ENCODE measurements at regions not wholly inside any gene's neighbourhood (a gene's known extent, or its start where the extent isn't known, plus 50 kb on each side); places are given as distances from the start of the nearest gene placed in this dataset.

DNA sequence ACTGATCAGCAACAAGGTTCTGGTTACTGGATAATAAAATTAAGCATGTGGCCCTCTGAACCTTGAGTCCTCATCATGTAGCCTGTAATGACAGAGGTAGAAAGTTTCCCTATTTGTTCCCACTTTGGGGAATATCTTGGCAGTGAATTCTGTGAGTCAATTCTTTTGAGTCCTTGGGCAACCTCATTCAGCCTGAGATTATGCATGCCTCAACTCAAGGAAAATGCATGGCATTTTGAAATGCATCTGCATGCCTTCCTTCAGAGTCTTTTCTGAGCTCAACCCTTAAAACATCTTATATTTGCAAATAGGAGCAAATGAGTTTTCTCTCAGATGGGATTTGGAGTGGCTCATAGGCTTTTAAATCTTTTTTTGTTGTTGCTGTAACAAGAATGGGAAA is 218.1 kb upstream of the CD180 start:
- intact Hi-C loops (cut with DNase I) = no loop called here
- H3K27ac ChIP-seq = no peak overlapping the region
- H3K4me3 ChIP-seq = no peak overlapping the region

DNA sequence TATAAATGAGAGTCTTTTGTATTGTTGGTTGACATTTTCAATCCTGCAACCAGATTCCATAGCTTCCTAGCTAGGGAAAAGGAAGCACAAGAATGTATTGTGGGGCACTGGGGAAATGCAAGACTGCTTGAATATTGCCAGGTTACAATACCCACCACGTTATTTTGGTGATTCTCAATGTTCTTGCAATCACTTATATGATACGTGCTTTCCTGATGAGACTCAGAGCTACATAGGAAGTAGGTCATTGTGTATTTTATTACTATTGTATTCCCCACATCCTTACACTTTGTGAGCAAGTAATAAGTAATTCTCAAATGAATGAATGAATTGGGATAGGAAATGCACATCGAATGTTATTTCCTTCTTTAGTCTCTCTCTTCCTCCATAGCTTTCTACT is 217.1 kb upstream of the CD180 start:
- no peaks in the 10 kb centered on the region for H3K36me3 ChIP-seq
- H3K9me3 ChIP-seq = no peaks in the 10 kb centered on the region
- intact Hi-C loops (cut with DNase I) = no loop called here
- H3K4me1 ChIP-seq = no peaks in the 10 kb centered on the region
- H3K27ac ChIP-seq = no peak overlapping the region
- no peak for TF ChIP-seq POLR2A (IDR thresholded peaks at IDR 0.05)
- no peak for TF ChIP-seq POLR2AphosphoS5 (IDR thresholded peaks at IDR 0.05; ENCODE audit: insufficient read depth in 1 of 2, low read depth in 1 of 2)
- TF ChIP-seq, protein P1, sequence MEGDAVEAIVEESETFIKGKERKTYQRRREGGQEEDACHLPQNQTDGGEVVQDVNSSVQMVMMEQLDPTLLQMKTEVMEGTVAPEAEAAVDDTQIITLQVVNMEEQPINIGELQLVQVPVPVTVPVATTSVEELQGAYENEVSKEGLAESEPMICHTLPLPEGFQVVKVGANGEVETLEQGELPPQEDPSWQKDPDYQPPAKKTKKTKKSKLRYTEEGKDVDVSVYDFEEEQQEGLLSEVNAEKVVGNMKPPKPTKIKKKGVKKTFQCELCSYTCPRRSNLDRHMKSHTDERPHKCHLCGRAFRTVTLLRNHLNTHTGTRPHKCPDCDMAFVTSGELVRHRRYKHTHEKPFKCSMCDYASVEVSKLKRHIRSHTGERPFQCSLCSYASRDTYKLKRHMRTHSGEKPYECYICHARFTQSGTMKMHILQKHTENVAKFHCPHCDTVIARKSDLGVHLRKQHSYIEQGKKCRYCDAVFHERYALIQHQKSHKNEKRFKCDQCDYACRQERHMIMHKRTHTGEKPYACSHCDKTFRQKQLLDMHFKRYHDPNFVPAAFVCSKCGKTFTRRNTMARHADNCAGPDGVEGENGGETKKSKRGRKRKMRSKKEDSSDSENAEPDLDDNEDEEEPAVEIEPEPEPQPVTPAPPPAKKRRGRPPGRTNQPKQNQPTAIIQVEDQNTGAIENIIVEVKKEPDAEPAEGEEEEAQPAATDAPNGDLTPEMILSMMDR (IDR thresholded peaks at IDR 0.05) = no peak
- H3K27me3 ChIP-seq = no peaks in the 10 kb centered on the region
- no peak overlapping the region for H3K4me3 ChIP-seq
- DNase-seq (ENCODE audit: extremely low spot score in 2 of 2) = no peak

More for the DNA sequence above, 218.1 kb upstream of the CD180 start:
- no peak for DNase-seq (ENCODE audit: extremely low spot score in 2 of 2)
- Histone ChIP-seq H3K4me1 (no peaks in the 10 kb centered on the region), H3K9me3 (no peaks in the 10 kb centered on the region), H3K36me3 (no peaks in the 10 kb centered on the region), H3K27me3 (no peaks in the 10 kb centered on the region)
- TF ChIP-seq POLR2A (IDR thresholded peaks at IDR 0.05) (no peak), POLR2AphosphoS5 (IDR thresholded peaks at IDR 0.05; ENCODE audit: insufficient read depth in 1 of 2, low read depth in 1 of 2) (no peak)
- TF ChIP-seq, protein P1 (IDR thresholded peaks at IDR 0.05) = no peak

GRCh38 chr5:67409126-67409777 is 212.7 kb upstream of the CD180 start:
- Histone ChIP-seq H3K4me3 (no peak overlapping the region), H3K9me3 (no peaks in the 10 kb centered on the region), H3K4me1 (no peaks in the 10 kb centered on the region), H3K27me3 (no peaks in the 10 kb centered on the region), H3K27ac (no peak overlapping the region), H3K36me3 (no peaks in the 10 kb centered on the region)
- no peak for DNase-seq (ENCODE audit: extremely low spot score in 2 of 2)
- TF ChIP-seq, protein P1 (IDR thresholded peaks at IDR 0.05) = no peak
- TF ChIP-seq POLR2A (IDR thresholded peaks at IDR 0.05) (no peak), POLR2AphosphoS5 (IDR thresholded peaks at IDR 0.05; ENCODE audit: insufficient read depth in 1 of 2, low read depth in 1 of 2) (no peak)
- intact Hi-C loops (cut with DNase I) = no loop called here

DNA sequence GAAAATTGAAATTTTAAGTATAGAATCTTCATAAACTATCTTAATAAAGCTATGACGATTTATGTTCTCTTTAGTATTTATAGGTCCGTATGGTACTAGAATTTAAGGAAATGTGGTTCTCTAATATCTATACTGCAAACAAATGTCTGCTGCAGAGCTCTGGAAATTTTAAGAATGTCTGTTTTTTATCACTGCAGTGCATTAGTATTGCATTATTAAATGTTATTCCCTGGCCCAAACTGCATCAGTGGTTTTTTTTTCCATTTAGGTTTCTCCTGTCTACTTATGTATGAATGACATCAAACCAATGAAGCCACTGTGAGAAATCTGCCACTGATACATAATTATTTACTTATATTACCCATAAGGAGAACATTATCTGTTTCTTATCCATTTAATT is 211.4 kb upstream of the CD180 start:
- H3K4me3 ChIP-seq = no peak overlapping the region

DNA sequence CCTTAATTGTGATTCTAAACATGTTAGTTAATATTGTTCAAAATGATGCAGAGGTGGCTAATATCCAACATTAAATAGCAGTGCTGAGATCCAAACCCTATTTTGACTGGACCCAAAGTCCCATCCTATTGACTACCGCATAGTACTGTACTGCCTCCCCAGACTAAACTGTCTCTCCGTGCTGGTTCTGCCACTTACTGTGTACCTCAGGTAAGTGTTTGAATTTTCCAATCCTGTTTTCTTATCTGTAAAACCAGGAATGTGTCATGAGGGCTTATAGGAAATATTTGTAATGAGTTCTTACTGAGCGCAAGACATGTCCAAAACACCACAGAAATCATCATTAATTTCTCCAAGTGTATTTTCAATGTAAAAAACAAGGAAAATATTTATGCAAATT is 209.2 kb upstream of the CD180 start:
- no peak for DNase-seq (ENCODE audit: extremely low spot score in 2 of 2)
- Histone ChIP-seq H3K4me3 (no peak overlapping the region), H3K27me3 (no peaks in the 10 kb centered on the region), H3K9me3 (no peaks in the 10 kb centered on the region), H3K36me3 (no peaks in the 10 kb centered on the region), H3K4me1 (peaks cover 9% of the 10 kb centered on the region), H3K27ac (no peak overlapping the region)
- TF ChIP-seq POLR2A (IDR thresholded peaks at IDR 0.05) (no peak), POLR2AphosphoS5 (IDR thresholded peaks at IDR 0.05; ENCODE audit: insufficient read depth in 1 of 2, low read depth in 1 of 2) (no peak)
- TF ChIP-seq, protein P1 (IDR thresholded peaks at IDR 0.05) = no peak
- intact Hi-C loops (cut with DNase I) = no loop called here

More for the DNA sequence above, 211.4 kb upstream of the CD180 start:
- DNase-seq (ENCODE audit: extremely low spot score in 2 of 2) = no peak
- intact Hi-C loops (cut with DNase I) = no loop called here
- H3K27me3 ChIP-seq = no peaks in the 10 kb centered on the region
- no peaks in the 10 kb centered on the region for H3K9me3 ChIP-seq
- H3K36me3 ChIP-seq = no peaks in the 10 kb centered on the region
- H3K27ac ChIP-seq = no peak overlapping the region
- H3K4me1 ChIP-seq = no peaks in the 10 kb centered on the region
- TF ChIP-seq POLR2AphosphoS5 (IDR thresholded peaks at IDR 0.05; ENCODE audit: insufficient read depth in 1 of 2, low read depth in 1 of 2) = no peak
- TF ChIP-seq POLR2A (IDR thresholded peaks at IDR 0.05) = no peak
- TF ChIP-seq, protein P1 (IDR thresholded peaks at IDR 0.05) = no peak

All from vagina (tissue), 2 donors.